ENCODE measurements at regions not wholly inside any gene's neighbourhood (a gene's known extent, or its start where the extent isn't known, plus 50 kb on each side); places are given as distances from the start of the nearest gene placed in this dataset.
A peak's percentile ranks its signal among the peaks of the same experiment; 100 is the strongest.

GRCh38 chr17:77434136-77435114 lies 293.7 kb downstream of the SEC14L1 start:
- Histone ChIP-seq H3K4me2 (ENCODE audit: insufficient read depth, low read length) (no peak overlapping the region), H3K36me3 (ENCODE audit: control insufficient read depth, insufficient read depth, low read length) (peaks cover 13% of the 10 kb centered on the region; the same call in 1 of the 3 replicates), H3K9me1 (ENCODE audit: control insufficient read depth, insufficient read depth, low read length) (peaks cover 7% of the 10 kb centered on the region), H3K27me3 (ENCODE audit: control insufficient read depth in 2 of 2, insufficient read depth in 2 of 2, low read length in 2 of 2) (no peaks in the 10 kb centered on the region), H3K27ac (ENCODE audit: extremely low read depth, low read depth, low read length) (no peak overlapping the region), H3K9ac (ENCODE audit: insufficient read depth in 1 of 2, low read depth in 2 of 2, low read length in 2 of 2) (peak overlapping the region in 1 of 2 experiments; percentile 50; a peak in 1 of 4 replicates), H3K4me3 (no peak overlapping the region), H4K20me1 (replicated peaks; ENCODE audit: control insufficient read depth, insufficient read depth, low read length) (peaks cover 64% of the 10 kb centered on the region), H3K9me3 (replicated peaks; ENCODE audit: control insufficient read depth, insufficient read depth, low read depth, low read length) (no peaks in the 10 kb centered on the region), H3K4me1 (replicated peaks in 1 of 2; ENCODE audit: control insufficient read depth in 2 of 2, insufficient read depth in 2 of 2, low read length in 2 of 2) (peaks cover 24 to 62% of the 10 kb centered on the region in 2 experiments), H3K79me2 (ENCODE audit: control insufficient read depth, insufficient read depth, low read length) (peaks cover 60% of the 10 kb centered on the region), H2AFZ (ENCODE audit: low read depth, low read length) (no peak overlapping the region)
- DNase-seq (ENCODE audit: extremely low read depth in 1 of 4, low spot score in 3 of 4) (no peak), FAIRE-seq (no peak), ATAC-seq (no peak)
- no peak for TF ChIP-seq CAMTA2 (CRISPR knock-in tag; conservative IDR thresholded peaks at IDR 0.05)
- no peak for TF ChIP-seq SMAD1 (IDR thresholded peaks at IDR 0.05; ENCODE audit: low read depth, low read length, partially characterized antibody)
- no peak for TF ChIP-seq ZNF707 (CRISPR knock-in tag; conservative IDR thresholded peaks at IDR 0.05)
- CTCF ChIA-PET (ENCODE audit: low intra/inter-chr PET ratio) = interaction anchor here (0.5 kb wide), 1 partner anchor 154 kb away, joined by 3 read pairs; no protein-coding TSS in a partner anchor
- WGBS (ENCODE audit: insufficient coverage, low coverage, missing lambda C conversion rate) = 85% methylated on average over 16 of the region's 26 CpGs
- POLR2A ChIA-PET = interaction anchor here (0.7 to 0.9 kb wide), 2 partner anchors 15 to 322 kb away, joined by 3 read pairs; no protein-coding TSS in a partner anchor
- in situ Hi-C loops (cut with MboI) (no loop called here), intact Hi-C loops (cut with micrococcal nuclease) (no loop called here)
- BruUV-seq (replicated peaks) = no TSS peak
